ENCODE measurements at regions not wholly inside any gene's neighbourhood (a gene's known extent, or its start where the extent isn't known, plus 50 kb on each side); places are given as distances from the start of the nearest gene placed in this dataset.
"Not testable (repeated sequence)": the region's sequence is repeated elsewhere in the genome, so short reads cannot be mapped to it uniquely, and the experiment has no call there.

- CTCF ChIA-PET, result no interaction called here
- intact Hi-C loops (cut with DNase I, micrococcal nuclease), result no loop called here
- H3K4me1 Mint-ChIP-seq (ENCODE audit: low read depth), result no peaks in the 10 kb centered on the region
- no peak overlapping the region for H3K27ac ChIP-seq (ENCODE audit: low read depth in 1 of 2, low read length in 2 of 2)
- POLR2A ChIA-PET, result no interaction called here
- no peaks in the 10 kb centered on the region for H3K9me3 ChIP-seq (ENCODE audit: control insufficient read depth in 1 of 2, insufficient read depth in 1 of 2, low read length in 2 of 2)
- H3K9me3 Mint-ChIP-seq, result no peaks in the 10 kb centered on the region
- DNase-seq (no peak), ATAC-seq (ENCODE audit: poor library complexity) (no peak)
- no peak overlapping the region for H3K4me3 Mint-ChIP-seq
- H3K4me1 ChIP-seq (ENCODE audit: insufficient read depth, low read length), result no peaks in the 10 kb centered on the region
- no peaks in the 10 kb centered on the region for H3K27me3 ChIP-seq (ENCODE audit: control insufficient read depth in 1 of 2, insufficient read depth in 2 of 2, low read length in 2 of 2)
- no peaks in the 10 kb centered on the region for H3K27me3 Mint-ChIP-seq
- no peaks in the 10 kb centered on the region for H3K36me3 ChIP-seq (ENCODE audit: insufficient read depth, low read length)
- no peak for TF ChIP-seq CTCF (IDR thresholded peaks at IDR 0.05)
- no peak overlapping the region for H3K4me3 ChIP-seq (ENCODE audit: low read length)
- H3K27ac Mint-ChIP-seq, result no peak overlapping the region
- no peaks in the 10 kb centered on the region for H3K36me3 Mint-ChIP-seq (ENCODE audit: low read depth)
Observed at GRCh38 chr1:182229451-182229850, 162.1 kb downstream of the GLUL start.

GRCh38 chr1:182227864-182228547 is 163.6 kb downstream of the GLUL start:
- POLR2A ChIA-PET, result no interaction called here
- H3K9me3 Mint-ChIP-seq, result no peaks in the 10 kb centered on the region
- H3K36me3 Mint-ChIP-seq (ENCODE audit: low read depth), result no peaks in the 10 kb centered on the region
- no peak for TF ChIP-seq CTCF (IDR thresholded peaks at IDR 0.05)
- H3K9me3 ChIP-seq (ENCODE audit: control insufficient read depth in 1 of 2, insufficient read depth in 1 of 2, low read length in 2 of 2), result no peaks in the 10 kb centered on the region
- no peak overlapping the region for H3K4me3 Mint-ChIP-seq
- no peaks in the 10 kb centered on the region for H3K27me3 Mint-ChIP-seq
- H3K27ac Mint-ChIP-seq, result no peak overlapping the region
- CTCF ChIA-PET, result no interaction called here
- ATAC-seq (ENCODE audit: poor library complexity) (no peak), DNase-seq (no peak)
- no peaks in the 10 kb centered on the region for H3K4me1 Mint-ChIP-seq (ENCODE audit: low read depth)
- H3K27me3 ChIP-seq (ENCODE audit: control insufficient read depth in 1 of 2, insufficient read depth in 2 of 2, low read length in 2 of 2), result no peaks in the 10 kb centered on the region
- intact Hi-C loops (cut with DNase I, micrococcal nuclease), result no loop called here
- no peaks in the 10 kb centered on the region for H3K4me1 ChIP-seq (ENCODE audit: insufficient read depth, low read length)
- H3K36me3 ChIP-seq (ENCODE audit: insufficient read depth, low read length), result no peaks in the 10 kb centered on the region
- H3K27ac ChIP-seq (ENCODE audit: low read depth in 1 of 2, low read length in 2 of 2), result no peak overlapping the region
- no peak overlapping the region for H3K4me3 ChIP-seq (ENCODE audit: low read length)

GRCh38 chr1:182226618-182227017 is 165.0 kb downstream of the GLUL start:
- Mint-ChIP-seq H3K4me3 (no peak overlapping the region), H3K36me3 (ENCODE audit: low read depth) (no peaks in the 10 kb centered on the region), H3K27me3 (no peaks in the 10 kb centered on the region), H3K4me1 (ENCODE audit: low read depth) (no peaks in the 10 kb centered on the region), H3K27ac (no peak overlapping the region), H3K9me3 (peaks cover 7% of the 10 kb centered on the region)
- no peak for ATAC-seq (ENCODE audit: poor library complexity)
- intact Hi-C loops (cut with DNase I, micrococcal nuclease), result no loop called here
- Histone ChIP-seq H3K36me3 (ENCODE audit: insufficient read depth, low read length) (no peaks in the 10 kb centered on the region), H3K9me3 (ENCODE audit: control insufficient read depth in 1 of 2, insufficient read depth in 1 of 2, low read length in 2 of 2) (no peaks in the 10 kb centered on the region), H3K4me3 (ENCODE audit: low read length) (no peak overlapping the region), H3K27ac (ENCODE audit: low read depth in 1 of 2, low read length in 2 of 2) (no peak overlapping the region), H3K27me3 (ENCODE audit: control insufficient read depth in 1 of 2, insufficient read depth in 2 of 2, low read length in 2 of 2) (no peaks in the 10 kb centered on the region), H3K4me1 (ENCODE audit: insufficient read depth, low read length) (no peaks in the 10 kb centered on the region)
- no peak for TF ChIP-seq CTCF (IDR thresholded peaks at IDR 0.05)
- CTCF ChIA-PET, result no interaction called here
- POLR2A ChIA-PET, result no interaction called here
- DNase-seq, result no peak

- H3K27me3 Mint-ChIP-seq; H3K4me3 ChIP-seq (ENCODE audit: low read length); H3K9me3 ChIP-seq (ENCODE audit: control insufficient read depth in 1 of 2, insufficient read depth in 1 of 2, low read length in 2 of 2); H3K27ac ChIP-seq (ENCODE audit: low read depth in 1 of 2, low read length in 2 of 2); H3K36me3 Mint-ChIP-seq (ENCODE audit: low read depth); POLR2A ChIA-PET; H3K27me3 ChIP-seq (ENCODE audit: control insufficient read depth in 1 of 2, insufficient read depth in 2 of 2, low read length in 2 of 2); intact Hi-C loops (cut with DNase I, micrococcal nuclease); CTCF ChIA-PET; H3K36me3 ChIP-seq (ENCODE audit: insufficient read depth, low read length); ATAC-seq (ENCODE audit: poor library complexity); H3K4me3 Mint-ChIP-seq; H3K4me1 Mint-ChIP-seq (ENCODE audit: low read depth); H3K4me1 ChIP-seq (ENCODE audit: insufficient read depth, low read length); DNase-seq; H3K27ac Mint-ChIP-seq: not testable (repeated sequence)
- peaks cover 13% of the 10 kb centered on the region for H3K9me3 Mint-ChIP-seq
Observed at GRCh38 chr1:182225755-182226154, 164.2 kb upstream of the ZNF648 start.

GRCh38 chr1:182221990-182222389 is 160.5 kb upstream of the ZNF648 start:
- H3K36me3 ChIP-seq (ENCODE audit: insufficient read depth, low read length); POLR2A ChIA-PET; H3K9me3 ChIP-seq (ENCODE audit: control insufficient read depth in 1 of 2, insufficient read depth in 1 of 2, low read length in 2 of 2); CTCF ChIA-PET; DNase-seq; H3K4me3 ChIP-seq (ENCODE audit: low read length); H3K4me3 Mint-ChIP-seq; H3K4me1 Mint-ChIP-seq (ENCODE audit: low read depth); H3K27ac Mint-ChIP-seq; ATAC-seq (ENCODE audit: poor library complexity); H3K27ac ChIP-seq (ENCODE audit: low read depth in 1 of 2, low read length in 2 of 2); H3K4me1 ChIP-seq (ENCODE audit: insufficient read depth, low read length); intact Hi-C loops (cut with DNase I, micrococcal nuclease); H3K27me3 Mint-ChIP-seq; H3K36me3 Mint-ChIP-seq (ENCODE audit: low read depth); H3K27me3 ChIP-seq (ENCODE audit: control insufficient read depth in 1 of 2, insufficient read depth in 2 of 2, low read length in 2 of 2): not testable (repeated sequence)
- peaks cover 16% of the 10 kb centered on the region for H3K9me3 Mint-ChIP-seq

All from CD4-positive, alpha-beta T cell (primary cell).